AG09319 (cell line): ENCODE measurements at regions not wholly inside any gene's neighbourhood (a gene's known extent, or its start where the extent isn't known, plus 50 kb on each side); places are given as distances from the start of the nearest gene placed in this dataset.

Experiments
- DNase-seq: peaks from one replicate; pipeline ENCODE4 v3.0.0-alpha.2; 2010; ENCODE audit warnings: low read depth; ENCODE audit errors: extremely low read depth
- TF ChIP-seq, protein P1 (sequence below): IDR thresholded peaks from 2 replicates; pipeline ENCODE4 v1.5.1; 2011; ENCODE audit warnings: low read depth, mild to moderate bottlenecking, inconsistent platforms, low read length, moderate library complexity

DNA sequence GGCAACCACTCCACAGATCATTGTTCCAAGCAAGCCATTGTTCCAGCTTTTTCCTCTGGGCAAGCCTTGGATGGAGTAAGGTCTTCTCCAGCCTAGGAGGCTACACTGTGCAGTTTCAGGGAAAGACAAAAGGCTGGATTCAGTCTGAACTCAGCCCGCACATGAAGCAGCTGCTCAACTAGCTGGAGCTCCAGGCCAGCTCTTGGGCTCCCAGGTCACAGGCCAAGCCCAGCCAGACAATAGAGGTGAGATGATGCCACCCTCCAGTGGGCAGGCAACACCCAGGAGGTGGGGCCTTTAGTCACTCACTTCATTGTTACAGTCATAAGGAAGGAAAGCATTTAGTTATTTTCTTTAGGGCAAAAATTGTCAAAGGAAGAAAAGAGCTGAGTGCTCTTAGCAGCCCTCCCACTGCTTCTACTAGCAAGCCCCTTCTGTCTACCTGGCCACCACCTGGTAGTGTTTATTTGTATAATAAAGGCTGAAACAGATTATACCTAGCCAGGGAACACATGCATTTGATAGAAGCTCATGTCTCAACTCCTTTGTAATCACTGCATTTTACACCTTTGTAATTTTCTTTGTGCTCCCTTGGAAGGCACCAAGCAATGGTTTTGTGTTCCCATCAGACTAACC is 253.4 kb downstream of the WDR11 start:
- TF ChIP-seq, protein P1, sequence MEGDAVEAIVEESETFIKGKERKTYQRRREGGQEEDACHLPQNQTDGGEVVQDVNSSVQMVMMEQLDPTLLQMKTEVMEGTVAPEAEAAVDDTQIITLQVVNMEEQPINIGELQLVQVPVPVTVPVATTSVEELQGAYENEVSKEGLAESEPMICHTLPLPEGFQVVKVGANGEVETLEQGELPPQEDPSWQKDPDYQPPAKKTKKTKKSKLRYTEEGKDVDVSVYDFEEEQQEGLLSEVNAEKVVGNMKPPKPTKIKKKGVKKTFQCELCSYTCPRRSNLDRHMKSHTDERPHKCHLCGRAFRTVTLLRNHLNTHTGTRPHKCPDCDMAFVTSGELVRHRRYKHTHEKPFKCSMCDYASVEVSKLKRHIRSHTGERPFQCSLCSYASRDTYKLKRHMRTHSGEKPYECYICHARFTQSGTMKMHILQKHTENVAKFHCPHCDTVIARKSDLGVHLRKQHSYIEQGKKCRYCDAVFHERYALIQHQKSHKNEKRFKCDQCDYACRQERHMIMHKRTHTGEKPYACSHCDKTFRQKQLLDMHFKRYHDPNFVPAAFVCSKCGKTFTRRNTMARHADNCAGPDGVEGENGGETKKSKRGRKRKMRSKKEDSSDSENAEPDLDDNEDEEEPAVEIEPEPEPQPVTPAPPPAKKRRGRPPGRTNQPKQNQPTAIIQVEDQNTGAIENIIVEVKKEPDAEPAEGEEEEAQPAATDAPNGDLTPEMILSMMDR, result no peak
- DNase-seq, result no peak

DNA sequence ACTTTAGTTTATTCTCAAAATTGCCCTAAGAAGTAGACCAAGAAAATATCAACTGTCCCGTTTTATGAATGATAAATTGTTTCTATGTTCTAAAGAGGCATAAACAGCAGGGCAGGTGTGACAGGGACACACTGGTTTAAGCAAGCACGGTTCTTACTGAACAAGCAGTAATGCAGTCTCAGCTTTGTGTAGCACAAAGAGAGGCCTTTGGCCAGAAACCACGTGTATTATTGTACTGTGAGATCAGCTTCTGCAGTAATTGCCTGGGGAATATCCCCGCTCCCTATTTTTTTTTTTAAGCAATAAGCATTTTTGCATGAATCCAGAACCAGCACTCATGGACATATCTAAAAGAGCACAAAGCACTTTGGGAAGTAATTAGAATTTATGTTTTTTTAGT is 255.4 kb downstream of the WDR11 start:
- TF ChIP-seq, protein P1, result no peak
- DNase-seq, result no peak

DNA sequence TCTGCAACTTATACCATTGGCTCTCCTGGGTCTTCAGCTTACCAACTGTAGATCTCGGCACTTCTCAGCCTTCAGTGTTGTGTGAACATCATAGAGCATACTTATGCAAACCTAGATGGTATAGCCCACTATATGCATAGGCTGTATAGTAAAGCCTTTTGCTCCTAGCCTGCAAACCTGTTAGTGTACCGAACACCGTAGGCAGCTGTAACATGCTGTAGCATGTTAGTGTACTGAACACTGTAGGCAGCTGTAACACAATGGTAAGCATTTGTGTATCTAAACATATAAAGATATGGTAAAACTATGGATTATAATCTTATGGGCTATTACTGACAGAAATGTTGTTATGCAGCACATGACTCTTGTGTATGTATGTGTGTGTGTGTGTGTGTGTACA is 256.9 kb downstream of the WDR11 start:
- TF ChIP-seq, protein P1, result no peak

DNA sequence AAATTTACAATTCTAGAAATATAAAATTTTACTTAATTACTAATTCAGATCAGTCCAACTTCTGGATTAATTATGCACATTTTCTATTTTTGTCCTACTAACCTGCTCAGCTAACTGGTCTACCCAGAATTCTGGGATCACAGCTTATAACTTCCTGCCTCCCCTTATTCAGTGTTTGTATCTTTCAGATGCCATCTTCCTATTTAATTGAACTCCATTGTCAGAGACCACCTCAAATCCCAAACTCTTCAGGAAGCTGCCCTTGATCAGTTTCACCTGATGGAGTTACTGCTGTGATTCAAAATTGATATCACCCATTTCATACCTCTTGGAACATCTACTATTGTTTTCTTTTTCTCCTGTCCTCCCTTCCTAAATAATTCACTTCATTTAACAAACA is 259.2 kb downstream of the WDR11 start:
- DNase-seq, result no peak

More for the DNA sequence above, 256.9 kb downstream of the WDR11 start:
- no peak for DNase-seq

DNA sequence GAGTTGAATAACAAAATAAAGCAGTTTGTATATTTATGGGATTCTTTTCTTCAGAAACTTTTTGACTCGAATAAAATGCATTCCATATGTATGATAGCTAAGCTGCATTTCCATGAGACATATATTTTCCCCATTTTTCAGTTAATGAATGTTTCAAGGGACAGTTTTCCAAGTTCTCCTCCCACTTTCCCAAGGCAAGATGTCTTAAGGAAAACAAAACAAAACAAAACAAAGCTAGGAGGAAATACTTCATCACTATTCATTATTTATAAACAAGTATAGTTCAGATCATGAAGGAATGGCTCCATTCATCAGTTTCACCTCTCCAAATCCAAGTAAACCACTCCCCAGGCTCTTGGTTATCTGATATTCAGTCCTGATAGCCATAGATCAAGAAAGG is 261.0 kb downstream of the WDR11 start:
- DNase-seq, result no peak
- TF ChIP-seq, protein P1, result no peak

More for the DNA sequence above, 259.2 kb downstream of the WDR11 start:
- TF ChIP-seq, protein P1, result no peak

DNA sequence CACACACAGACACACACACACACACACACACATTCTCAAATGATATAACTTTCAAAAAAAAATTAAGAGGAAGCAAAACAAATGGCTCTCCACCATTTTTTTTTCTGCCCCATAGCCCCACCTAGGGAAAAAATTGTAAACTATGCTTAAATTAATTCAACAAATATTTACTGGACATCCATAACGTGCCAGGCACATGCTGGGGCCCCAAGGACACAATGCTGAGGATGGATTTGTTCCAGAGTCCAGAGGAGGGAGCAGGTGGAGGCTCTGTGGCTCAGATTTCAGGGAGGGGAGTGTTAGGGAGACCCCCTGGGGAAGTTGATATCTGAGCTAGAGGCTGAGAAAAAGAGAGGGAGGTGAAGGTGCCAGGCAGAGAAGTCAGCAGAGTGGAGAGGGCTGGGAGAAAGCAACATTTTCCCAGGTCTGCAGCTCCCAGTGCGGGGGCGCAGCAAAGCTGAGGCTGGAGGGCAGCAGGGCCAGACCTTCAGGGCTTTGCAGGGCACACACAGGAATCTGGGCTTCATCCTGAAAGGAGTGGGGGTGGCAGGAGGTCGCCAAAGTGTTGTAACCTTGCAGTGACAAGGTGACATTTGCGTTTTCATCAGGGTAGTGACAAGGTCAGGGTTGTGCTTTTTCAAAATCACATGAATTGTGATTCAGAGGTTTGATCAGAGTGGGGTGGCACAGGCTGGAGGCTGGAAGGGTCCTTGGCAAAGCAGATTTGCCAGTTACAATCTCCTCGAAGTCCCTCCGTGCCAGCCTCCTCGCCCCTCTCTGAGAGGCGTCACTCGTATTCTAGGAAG is 261.6 kb downstream of the WDR11 start:
- TF ChIP-seq, protein P1, result no peak
- no peak for DNase-seq

DNA sequence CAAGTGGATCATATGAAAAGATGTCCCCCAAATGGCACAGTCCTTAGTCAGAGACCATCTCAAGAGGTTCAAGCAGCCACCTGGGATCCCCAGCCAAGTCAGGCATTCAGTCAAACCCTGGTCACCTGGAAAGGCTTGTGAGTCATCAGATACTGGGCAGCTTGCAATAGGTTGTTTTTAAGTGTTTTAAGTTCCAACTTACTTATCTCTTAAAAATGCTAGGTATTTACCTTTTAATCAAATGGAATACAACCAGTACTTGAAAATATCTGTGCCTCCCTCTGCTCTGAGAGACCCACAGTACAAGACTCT is 262.2 kb downstream of the WDR11 start:
- TF ChIP-seq, protein P1, result no peak
- DNase-seq, result no peak
